CD4-positive, alpha-beta T cell treated with Interleukin-10 for 1 hour (primary cell): ENCODE measurements at regions not wholly inside any gene's neighbourhood (a gene's known extent, or its start where the extent isn't known, plus 50 kb on each side); places are given as distances from the start of the nearest gene placed in this dataset.
"Not testable (repeated sequence)": the region's sequence is repeated elsewhere in the genome, so short reads cannot be mapped to it uniquely, and the experiment has no call there.

Experiments
- DNase-seq: peaks from one replicate; pipeline ENCODE4 v3.0.0-alpha.2; 2020

DNA sequence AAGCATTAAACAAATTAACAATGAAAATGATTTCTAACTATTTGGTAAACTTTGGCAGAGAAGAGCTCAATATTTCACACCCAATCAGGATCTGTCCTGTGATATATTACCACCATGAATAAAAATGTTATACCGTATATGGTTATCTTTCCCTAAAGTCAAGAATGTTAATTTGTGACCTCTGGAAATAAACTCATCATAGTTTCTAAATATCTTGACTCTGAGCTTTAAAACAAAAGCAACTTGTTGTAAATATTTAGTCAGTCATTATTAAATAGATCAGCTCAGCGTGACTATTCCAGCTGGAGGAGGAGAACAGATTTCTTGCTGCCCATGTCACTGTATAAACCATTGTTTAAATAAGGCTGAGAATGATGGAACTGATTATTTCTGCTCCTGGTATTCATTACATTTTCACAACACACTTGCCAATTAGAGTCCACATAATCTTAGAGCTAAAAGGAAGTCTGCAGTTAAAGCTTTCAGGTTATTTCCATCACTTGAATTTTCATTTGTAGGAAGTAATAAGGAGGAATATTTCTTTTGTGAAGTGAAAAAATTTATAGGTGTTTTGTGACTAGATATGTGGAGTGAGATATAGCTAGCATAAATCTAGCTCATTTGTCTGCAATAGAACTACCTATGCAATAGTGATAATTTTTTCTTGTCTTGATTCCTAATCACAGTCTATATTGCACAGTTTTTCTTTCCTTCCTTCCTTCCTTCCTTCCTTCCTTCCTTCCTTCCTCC lies 106.5 kb upstream of the P2RY1 start:
- no peak for DNase-seq

DNA sequence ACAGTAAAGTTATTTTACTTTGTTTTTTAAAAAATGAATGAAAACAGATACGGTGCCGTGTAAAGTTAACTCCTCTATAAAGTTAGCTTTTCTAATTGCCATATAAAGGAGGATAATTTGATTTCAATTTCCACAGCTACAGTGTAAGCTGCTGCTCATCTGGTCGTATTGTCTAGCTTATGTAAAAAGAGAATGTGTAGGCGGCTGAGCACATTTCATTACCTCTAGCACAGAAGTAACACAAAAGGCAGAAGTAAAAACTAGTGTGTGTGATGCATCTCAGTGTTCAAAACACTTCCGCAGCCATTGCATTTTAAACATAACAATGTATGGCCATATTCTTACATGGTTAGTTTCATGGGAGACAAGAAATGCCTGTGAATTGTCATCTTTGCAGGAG lies 105.0 kb upstream of the P2RY1 start:
- DNase-seq = no peak

DNA sequence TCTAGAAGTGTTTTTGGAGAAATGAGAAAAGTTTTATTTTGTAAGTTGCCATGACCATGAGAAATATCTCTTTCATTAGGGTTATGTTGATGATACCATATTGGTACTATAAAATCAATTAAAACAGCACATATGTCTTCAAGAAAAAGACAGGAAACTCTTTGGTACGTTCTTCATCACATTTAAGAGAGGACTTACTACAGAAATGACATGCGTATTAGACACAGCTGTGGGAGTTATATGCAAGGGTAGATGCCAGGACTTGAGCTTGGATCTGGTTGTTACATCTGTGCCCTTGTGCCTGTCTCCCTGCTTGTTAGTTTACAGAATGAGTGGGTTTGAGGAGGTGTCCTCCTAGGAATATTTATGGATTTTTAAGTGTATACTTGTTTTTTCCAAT lies 103.4 kb upstream of the P2RY1 start:
- no peak for DNase-seq

DNA sequence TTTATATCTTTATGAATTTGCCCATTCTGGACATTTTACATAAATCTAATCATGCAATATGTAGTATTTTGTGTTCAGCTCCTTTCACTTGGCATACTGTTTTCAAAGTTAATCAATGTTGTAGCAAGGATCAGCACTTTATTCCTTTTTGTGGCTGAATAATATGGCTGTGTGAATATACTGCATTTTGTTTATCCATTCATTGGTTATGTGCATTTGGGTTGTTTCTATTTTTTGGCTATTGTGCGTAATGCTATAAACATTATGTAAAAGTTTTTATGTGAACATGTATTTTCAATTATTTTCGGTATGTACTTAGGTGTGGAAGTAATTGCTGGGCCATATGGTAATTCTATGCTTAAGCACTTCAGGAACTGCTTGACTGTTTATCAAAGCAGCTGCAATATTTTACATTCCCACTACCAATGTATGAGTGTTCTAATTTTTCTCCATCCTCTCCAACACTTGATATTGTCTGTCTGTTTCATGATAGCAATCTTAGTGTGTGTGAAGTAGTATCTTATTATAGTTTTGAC lies 101.3 kb upstream of the P2RY1 start:
- DNase-seq = no peak

DNA sequence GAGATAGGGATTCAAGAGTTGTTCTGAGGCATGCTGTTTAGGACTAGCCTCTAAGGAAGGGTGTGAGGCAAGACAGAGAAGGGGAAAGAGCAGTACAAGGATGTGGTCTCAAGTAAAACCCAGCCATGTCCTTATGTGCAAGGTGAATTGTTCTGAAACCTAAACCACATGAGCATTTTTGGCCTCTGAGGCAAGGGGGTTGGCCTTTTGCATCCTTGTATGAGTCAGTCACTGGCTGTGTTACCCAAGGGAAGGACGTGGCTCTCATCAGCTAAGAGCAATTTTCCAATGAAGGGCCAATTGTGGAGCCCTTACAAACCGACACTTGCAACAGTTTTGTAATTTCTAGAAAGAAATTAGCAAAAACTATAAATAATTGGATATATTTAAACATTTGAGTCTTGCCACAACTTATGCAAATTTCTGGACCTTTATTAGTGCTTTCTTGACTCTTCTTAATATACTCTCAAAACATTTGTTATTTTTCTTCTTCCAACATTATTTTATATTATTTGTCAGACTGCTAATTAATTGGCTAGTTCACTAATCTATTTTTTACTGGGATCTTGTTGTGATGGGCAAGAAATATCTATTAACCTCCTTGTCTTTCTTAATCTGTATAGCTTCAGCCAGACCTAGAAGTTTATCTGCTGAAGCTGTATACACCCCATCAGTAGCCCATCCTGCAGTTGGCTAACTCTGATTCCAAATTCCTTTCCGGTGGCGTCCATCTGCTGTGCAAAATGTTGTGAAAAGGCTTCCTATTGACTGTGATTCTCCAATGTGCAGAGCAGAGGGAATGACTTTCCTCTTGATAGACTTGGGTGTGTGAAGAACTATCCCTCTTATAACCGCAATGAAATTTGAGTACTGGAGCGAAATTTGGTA lies 97.7 kb upstream of the P2RY1 start:
- DNase-seq = no peak

DNA sequence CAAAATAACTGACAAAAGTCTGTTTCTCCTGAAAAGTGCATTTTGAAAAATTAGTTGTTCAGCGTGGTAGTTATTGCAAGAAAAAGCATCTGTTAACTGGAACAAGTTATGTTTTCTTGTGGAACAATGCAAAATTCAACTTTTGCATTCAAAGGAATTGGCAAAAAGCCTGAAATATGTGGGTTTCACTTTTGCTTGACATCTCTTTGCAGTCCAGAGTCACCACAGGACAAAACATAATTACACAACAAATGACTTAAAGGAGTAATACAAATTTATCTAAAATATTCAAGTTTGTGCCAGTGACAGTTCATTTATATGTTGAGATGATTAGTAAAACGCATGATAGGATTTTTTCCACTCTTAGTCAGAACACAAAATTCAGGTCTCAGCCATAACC lies 96.3 kb upstream of the P2RY1 start:
- DNase-seq = no peak

DNA sequence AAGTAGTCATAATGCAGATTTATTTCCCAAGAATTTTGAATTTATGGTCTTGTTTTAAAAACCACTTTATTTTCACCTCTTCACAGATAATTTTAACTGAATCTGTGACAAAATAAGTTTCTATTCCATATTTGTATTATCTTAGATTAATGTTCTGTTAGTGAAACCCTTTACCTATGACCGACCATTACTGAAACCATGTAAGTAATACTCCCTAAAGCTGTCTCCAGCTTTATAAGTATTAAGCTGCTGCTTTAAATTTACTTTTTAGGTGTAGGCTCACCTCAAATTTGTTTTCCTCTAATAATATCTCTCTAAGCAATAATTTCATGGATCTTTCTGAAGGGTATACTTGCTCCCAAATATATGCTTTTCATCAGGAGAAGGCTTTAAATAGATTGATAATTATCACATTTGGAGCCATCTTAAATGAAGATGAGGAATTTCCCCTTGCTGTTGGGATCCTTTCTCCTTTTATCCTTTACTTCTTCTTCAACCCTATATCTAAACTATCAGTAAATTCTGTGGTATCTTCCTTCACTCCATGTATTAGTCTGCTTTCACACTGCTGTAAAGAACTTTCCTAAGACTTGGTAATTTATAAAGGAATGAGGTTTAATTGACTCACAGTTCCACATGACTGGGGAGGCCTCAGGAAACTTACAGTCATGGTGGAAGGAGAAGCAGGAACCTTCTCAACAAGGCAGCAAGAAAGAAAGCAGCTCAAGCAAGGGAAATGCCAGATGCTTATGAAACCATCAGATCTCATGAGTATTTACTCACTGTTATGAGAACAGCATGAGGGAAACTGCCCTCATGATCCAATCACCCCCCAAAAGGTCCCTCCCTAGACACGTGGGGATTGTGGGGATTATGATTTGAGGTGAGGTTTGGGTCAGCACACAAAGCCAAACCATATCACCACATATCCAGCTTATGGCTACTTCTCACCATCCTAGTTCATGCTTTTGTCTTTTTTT lies 92.3 kb upstream of the P2RY1 start:
- DNase-seq = no peak

DNA sequence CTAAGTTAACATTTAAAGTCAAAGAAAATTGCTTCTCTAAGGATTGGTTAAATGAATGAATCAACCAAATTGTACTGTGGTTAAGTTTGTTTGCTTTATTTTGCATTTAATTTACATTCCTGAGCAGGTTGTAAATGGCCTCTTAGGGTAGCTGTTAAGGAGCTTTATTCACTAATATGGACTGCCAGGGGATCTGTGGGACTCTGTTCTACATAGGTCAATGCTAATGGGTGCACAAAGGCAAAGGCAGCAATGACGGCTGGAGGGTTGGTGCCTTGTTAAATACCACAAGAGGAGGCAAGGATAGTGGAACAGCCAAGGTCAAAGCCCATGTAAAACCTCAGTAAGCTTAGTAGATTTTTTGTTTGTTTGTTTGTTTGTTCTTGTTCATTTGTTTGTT lies 89.3 kb upstream of the P2RY1 start:
- DNase-seq = no peak

DNA sequence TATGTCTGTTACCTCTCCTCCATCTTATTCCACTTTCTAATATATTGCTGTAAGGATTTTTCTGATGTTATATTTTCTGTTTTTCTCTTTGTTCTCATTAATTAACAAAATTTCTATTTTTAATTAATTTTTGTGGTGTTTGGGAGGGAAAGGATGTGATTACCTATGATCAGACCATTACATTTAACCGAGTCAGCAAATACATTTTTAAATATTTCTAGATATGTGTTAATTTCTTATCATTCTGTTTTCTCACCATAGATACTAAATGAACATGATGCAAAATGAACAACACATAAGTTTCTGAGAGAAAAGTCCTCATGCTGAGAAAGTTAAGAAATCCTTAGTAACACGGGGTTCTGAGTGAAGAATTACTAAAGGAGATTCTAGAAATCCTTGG lies 80.6 kb upstream of the P2RY1 start:
- no peak for DNase-seq

DNA sequence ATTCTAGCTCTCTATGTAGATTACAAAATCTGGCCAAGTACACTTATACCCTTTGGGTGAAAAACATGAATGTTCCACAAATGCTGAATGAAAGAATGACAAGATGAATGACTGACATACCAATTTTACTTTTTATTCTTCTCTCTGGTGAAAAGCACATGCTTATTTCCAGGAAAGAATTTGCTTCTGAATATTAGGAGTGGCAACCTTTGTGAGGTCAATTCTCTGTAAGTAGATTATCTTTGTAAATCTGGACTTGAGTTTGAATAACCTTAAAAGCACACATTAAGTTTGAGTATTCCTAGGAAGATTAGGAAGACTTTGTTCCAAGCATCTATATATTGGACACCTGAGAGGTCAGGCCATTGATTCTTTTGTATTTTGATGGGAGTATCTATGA lies 78.1 kb upstream of the P2RY1 start:
- DNase-seq = no peak

DNA sequence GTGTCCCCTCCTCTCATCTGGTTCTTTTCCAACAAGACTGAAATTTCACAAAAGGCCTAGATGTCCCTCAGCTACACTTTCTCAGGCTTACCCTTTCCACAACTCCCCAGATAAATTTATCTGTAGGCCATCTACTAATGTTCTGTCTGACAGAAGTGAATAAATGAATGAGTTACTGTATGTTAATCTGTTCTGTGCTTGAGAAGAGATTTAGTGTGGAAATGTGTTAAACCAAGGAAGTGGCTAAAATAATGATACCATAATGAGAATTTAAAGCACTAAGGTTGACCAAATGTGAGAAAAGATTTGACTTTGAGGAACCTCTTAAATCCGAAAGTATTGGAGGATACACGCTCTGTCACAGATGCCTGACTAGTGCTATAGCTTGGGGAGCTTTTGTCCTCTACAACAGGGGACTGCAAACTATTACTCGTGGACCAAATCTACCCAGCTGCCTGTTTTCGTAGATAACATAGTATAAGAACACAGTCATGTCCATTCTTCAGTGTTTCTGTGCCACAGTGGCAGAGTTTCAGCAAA lies 74.8 kb upstream of the P2RY1 start:
- no peak for DNase-seq

DNA sequence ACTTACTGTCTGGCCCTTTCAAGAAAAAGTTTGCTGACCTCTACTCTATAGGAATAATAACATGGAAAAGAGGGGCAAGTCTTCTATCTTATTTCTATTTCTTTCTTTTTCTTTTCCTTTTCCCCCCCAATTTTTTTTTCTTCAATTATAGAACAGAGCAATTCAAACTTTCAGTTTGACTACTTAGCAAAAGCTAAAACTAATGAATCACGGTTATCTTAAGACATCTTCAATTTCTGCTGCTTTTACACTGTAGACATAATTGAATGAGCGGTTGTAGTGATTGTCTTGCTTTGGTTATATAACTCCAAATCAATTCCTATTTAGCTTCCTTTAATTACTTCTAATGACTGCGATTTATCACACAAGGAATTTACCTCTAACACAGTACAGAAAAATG lies 74.3 kb upstream of the P2RY1 start:
- DNase-seq = no peak

DNA sequence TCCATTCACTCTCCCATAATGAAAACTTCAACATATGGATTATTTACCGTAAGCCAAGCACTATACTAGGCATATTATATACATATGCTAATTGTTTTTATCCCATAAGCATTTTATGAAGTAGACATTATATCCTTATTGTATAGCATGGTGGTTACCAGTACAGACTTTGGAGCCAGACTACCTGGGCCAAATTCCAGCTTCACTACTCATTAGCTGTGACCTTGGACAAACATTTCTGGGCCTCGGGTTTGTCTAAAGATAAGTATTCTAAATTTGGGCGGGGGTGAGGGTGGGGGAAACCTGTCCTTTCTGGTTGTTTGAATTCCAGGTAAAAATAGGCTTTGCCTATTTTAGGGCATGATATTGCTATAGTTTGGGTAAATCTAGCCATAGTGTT lies 66.5 kb upstream of the P2RY1 start:
- DNase-seq = no peak

DNA sequence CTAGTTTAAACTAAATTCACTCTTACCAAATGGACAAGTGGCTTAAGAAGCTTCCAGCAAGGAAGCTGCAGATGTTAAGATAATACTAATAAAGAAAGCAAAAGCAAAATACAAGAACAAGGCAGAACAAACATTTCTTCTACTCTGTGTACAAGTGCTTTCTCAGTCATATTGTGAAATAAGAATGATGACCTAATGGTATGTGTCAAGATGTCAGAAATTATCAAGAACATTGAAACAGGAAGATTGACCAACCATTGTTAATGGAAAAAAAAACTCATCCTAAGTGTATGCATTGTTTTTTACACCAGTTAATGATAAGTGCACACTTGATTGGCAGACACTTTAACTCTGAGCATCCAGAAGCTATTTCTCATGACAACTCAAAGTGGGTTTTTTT lies 65.4 kb upstream of the P2RY1 start:
- no peak for DNase-seq

DNA sequence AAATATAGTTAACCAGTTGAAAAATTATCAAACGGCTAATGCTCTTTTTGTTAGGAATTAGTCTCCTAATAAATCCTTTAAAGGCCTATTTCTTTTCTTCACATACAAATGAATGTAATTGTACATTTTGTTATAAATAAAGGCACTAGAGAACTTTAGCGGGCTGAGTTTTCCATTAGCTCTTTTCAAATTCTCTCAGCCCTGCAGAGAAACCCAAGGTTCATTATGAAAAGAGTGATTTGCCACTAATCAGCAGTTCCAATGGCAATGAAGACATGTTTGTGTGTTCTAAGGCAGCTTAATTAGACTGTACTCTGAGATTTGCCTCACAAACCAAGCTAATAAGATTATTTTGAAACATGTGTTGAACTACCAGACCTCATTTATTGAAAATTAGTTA lies 64.6 kb upstream of the P2RY1 start:
- no peak for DNase-seq

DNA sequence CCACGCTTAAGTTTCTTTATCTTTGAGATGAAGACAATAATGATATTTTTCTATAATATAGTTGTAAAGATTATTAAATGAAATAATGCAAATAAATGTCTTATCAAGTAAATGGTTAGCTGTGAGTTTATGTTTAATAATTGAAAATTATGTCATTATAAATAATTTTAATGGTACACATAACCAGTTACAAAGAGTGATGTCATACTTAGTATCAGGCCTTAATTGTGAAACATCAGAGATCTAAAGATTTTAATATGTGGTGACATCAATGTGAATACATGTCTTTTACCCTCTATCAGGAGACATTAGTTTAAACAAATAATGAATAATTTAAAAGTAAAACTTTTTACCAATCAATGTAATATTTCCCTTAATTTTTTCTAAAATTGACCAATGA lies 63.8 kb upstream of the P2RY1 start:
- no peak for DNase-seq

DNA sequence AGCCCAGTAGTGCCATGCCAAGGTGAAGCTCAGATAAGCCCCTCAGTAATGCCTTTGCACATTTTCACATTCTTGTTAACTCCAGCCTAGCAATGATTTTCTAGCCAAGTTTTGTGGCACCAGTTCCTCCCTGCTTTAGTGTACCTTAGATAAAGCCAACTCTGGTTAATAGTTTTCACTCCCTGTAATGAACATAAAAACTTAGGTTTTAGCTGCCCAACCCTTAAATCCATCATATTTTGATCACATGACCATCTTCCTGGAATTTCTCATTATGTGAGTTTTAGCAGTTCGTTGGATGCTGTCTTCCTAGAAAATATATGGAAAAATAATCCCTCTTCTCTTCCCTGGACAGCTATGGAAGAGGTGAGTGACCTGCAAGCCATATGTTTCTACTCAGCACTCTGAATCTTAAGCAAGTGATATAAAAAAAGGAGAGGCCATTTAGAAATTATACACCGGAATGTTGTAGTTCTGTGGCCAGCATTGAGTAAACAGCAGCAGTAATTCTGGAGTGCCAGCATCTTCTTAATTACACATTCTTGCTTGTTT lies 62.2 kb upstream of the P2RY1 start:
- no peak for DNase-seq

DNA sequence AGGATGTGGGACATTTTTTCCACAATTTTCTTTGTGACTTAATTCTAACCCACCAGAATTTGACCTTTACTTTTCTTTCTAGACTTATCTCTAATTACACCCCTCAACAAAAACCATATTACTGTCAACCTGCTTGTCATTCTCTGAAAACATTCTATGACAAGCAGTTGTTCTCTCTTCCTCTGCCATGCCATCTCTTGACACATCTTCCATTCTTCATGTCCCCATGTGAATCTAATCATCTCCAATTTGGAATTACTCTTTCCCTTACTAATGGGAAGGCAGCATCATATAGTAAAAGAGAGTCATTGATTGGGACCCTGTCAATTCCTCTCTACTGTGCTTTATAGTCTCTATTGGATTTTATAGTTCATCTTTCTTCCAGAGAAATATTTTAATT lies 61.3 kb upstream of the P2RY1 start:
- no peak for DNase-seq

DNA sequence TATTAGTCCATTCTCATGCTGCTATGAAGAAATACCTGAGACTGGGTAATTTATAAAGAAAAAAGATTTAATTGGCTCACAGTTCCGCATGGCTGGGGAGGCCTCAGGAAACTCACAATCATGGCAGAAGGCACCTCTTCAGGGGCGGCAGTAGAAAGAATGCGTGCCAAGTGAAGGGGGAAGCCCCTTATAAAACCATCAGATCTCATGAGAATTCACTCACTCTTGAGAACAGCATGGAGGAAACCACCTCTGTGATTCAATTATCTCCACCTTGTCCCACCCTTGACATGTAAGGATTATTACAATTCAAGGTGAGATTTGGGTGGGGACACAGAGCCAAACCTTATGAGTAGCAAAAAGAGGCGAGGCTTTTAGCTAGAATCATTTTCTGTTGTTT lies 60.7 kb upstream of the P2RY1 start:
- DNase-seq = not testable (repeated sequence)

DNA sequence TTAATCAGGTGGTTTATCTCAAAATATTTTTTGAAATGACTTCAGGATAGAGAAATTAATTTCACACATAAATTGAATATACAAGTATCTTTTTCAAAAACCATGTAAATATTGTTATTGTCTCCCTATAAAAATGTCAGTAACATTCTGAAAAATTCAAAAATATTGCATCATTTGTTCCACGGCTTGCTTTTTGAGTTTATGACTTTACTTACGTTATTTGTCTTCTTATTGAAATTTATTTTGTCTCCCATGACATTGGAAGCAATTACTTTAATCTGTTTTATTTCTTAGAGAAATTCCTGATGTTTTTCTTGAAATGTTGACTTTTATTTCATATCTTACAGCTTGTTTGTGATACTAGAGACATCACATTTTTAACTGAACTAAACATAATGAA lies 56.9 kb upstream of the P2RY1 start:
- DNase-seq = no peak

DNA sequence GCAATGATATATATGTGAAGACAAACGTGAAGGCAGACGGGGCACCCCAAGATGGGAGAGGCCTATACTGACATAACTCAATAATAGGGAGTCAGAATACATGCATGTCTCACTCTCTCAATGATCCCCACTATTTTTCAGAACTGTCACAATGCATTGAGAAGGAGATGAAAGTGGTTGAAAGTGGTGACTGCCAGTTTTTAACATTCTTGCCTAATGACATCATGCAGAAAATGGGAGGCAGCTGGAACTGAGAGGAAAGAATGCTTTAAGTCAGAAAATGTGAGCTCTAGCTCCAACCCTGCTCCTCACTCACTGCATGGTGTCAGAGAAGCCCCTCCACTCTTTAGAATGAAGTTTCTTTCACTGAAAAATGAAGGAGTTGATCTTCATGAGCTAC lies 55.3 kb upstream of the P2RY1 start:
- no peak for DNase-seq

DNA sequence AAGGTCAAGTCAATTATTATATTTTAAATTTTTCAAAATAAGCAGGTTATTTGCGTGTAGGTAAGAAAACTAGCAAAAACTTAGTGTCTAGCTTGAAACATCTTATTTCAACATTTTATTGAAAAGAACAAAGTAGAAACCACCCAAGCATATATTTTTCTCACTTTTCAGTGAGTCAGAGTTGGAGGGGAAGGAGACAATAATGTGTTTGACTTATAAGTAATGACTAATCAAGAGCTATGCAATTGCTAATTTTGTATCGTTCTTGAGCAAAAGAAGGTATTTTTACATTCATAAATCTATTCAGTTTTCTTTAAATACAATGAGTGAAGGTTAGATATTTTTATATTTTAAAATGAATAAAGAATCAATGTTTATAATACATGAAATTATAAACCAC lies 54.4 kb upstream of the P2RY1 start:
- DNase-seq = no peak
